ENCODE measurements at regions not wholly inside any gene's neighbourhood (a gene's known extent, or its start where the extent isn't known, plus 50 kb on each side); places are given as distances from the start of the nearest gene placed in this dataset.
A peak's percentile ranks its signal among the peaks of the same experiment; 100 is the strongest.

DNA sequence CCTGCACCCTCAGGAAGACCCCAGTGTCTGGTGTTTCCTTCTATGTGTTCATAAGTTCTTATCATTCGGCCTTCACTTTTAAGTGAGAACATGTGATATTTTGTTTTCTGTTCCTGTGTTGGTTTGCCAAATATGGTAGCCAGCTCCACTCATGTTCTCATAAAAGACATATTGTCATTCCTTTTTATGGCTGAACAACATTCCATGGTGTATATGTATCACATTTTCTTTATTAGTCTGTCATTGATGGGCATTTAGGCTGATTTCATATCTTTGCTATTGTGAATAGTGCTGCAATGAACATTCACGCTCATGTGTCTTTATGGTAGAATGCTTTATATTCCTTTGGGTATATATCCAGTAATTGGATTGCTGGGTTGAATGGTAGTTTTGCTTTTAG, 645.1 kb downstream of the SLC16A7 start:
- no peak for DNase-seq (ENCODE audit: low spot score)

DNA sequence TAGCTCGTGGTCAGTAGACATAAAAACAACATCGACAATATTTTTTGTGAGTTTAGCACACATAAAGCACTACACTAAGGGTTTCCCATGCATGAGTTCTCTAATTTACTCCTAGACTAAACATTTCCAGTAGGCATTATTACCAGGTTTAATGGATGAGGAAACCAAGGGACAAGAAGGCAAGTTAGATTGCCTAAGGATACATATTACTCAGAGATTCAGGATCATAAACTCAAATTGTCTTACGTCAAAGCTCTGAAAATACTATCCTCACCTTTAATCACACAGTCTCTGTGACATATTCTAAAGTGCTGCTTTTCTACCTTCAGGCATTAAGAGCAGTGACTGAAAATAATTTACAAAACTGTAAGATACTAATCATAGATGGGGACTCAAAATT, 655.3 kb downstream of the SLC16A7 start:
- DNase-seq (ENCODE audit: low spot score), result no peak

- no peak for DNase-seq (ENCODE audit: low spot score)
Observed at GRCh38 chr12:60252359-60253096, 656.7 kb downstream of the SLC16A7 start.

DNA sequence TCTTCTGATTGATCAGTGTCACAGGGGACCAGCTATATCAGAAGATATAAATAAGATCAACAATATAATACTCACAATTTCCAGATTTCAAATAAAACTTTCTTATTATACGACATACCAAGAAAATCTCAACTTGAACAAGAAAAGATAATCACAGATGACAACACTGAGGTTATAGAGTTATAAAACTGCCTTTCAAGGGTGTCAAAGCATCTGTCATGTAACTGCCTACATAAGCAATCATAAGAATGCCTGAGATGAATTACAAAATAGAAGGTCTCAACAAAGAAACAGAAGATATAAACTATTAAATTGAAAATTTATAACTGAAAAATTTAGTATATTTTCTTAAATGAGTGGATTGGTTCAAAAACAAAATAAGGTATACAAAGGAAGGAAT, 659.2 kb downstream of the SLC16A7 start:
- DNase-seq (ENCODE audit: low spot score), result no peak

GRCh38 chr12:60257063-60257462, 661.2 kb downstream of the SLC16A7 start:
- peak; percentile 74 for DNase-seq (ENCODE audit: low spot score)

- DNase-seq (ENCODE audit: low spot score), result no peak
Observed at GRCh38 chr12:60259225-60259624, 663.4 kb downstream of the SLC16A7 start.

GRCh38 chr12:60262378-60262777, 666.5 kb downstream of the SLC16A7 start:
- no peak for DNase-seq (ENCODE audit: low spot score)

DNA sequence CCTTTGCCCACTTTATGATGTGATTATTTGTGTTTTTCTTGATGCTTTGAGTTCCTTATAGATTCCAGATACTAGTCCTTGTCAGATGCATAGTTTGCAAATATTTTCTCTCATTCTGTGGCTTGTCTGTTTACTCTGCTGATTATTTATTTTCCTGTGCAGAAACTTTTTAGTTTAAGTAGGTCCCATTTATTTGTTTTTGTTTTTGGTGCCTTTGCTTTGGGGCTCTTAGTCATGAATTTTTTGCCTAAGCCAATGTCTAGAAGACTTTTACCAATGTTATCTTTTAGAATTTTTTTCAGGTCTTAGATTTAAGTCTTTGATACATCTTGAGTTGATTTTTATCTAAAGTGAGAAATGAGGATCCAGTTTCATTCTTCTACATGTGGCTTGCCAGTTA, 667.3 kb downstream of the SLC16A7 start:
- no peak for DNase-seq (ENCODE audit: low spot score)

- no peak for DNase-seq (ENCODE audit: low spot score)
Observed at GRCh38 chr12:60263836-60264493, 668.1 kb downstream of the SLC16A7 start.

DNA sequence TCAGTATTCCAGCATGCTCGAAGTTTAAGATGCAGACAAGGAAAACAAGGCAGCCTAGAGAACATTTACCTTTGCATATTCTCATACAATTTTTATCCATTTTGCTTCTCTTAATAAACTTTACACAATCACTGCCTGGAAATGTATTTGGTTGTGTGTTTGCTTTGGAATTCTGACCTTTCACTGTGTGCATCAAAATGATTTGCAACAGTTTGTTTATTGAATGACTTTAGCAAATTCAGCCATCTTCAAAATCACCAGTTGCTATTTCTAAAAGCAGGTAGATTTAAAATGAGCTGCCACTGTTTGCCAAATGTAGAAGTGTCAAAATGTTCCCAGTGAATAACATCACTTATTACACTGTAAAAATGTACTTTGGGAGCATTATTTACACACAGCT, 669.9 kb downstream of the SLC16A7 start:
- DNase-seq (ENCODE audit: low spot score), result no peak

DNA sequence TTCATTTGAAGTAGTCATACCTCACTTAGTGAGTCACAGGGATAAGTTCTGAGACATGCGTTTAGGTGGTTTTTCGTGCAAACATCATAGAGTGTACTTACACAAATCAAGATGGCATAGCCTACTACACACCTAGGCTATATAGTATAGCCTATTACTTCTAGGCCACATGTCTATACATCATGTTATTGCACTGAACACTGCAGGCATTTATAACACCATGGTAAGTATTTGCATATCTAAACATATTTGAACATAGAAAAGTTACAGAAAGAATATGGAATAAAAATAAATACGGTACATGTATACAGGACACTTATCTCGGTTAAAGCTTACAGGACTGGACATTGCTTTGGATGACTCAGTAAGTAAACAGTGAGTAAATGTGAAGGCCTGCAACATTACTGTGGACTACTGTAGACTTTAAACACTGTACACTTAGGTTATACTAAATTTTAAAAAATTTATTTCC, 670.6 kb downstream of the SLC16A7 start:
- DNase-seq (ENCODE audit: low spot score), result peak; percentile 49

DNA sequence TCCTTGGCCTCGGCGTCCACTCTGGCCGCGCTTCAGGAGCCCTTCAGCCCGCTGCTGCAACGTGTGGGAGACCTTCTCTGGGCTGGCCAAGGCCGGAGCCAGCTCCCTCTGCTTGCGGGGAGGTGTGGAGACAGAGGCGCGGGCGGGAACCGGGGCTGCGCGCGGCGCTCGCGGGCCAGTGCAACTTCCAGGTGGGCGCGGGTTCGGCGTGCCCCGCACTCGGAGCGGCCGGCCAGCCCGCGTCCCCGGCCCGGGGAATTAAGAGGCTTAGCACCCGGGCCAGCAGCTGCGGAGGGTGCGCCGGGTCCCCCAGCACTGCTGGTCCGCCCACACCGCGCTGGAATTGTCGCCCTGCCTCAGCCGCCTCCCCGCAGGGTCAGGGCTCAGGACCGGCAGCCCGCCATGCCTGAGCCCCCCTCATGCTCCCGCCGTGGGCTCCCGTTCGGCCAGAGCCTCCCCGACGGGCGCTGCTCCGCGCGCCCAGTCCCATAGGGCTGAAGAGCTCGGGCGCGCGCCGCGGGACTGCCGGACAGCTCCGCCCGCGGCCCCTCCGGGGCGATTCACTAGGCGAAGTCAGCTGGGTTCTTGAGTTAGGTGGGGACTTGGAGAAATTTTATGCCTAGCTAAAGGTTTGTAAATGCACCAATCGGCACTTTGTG, 673.9 kb downstream of the SLC16A7 start:
- DNase-seq (ENCODE audit: low spot score), result no peak

- DNase-seq (ENCODE audit: low spot score), result no peak
Observed at GRCh38 chr12:60271816-60272215, 676.0 kb downstream of the SLC16A7 start.

DNA sequence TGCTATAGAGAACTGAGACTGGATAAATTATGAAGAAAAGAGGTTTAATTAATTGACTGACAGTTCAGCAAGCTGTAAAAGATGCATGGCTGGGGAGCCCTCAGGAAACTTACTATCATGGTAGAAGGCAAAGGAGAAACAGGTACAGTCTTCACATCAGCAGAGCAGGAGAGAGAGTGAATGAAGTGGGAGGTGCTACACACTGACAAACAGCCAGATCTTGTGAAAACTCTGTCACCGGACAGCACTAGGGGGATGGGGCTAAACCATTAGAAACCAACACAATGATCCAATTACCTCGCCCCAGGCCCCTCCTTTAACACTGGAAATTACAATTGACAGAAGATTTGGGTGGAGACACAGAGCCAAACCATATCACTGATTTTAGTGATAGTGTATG, 682.4 kb downstream of the SLC16A7 start:
- DNase-seq (ENCODE audit: low spot score), result no peak

DNA sequence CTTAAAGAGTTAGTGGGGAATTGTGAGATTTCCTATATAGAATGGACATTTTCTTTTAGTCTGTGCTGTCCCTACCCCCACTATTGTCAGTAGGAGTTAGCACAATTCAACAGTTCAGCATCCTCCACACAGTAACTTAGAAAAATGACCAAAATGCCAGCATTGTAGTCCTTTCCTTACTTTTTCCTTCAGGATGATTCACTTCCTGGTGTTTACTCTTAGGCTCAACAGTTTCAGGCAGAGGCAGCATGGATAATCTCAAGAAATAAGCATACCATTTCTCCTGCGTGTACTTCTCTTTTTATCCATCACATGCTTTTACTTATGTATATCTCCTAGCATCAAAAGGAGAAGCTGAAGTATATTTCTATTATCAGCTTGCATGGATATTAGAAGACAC, 683.4 kb downstream of the SLC16A7 start:
- no peak for DNase-seq (ENCODE audit: low spot score)

- DNase-seq (ENCODE audit: low spot score), result no peak
Observed at GRCh38 chr12:60281522-60281921, 685.7 kb downstream of the SLC16A7 start.

GRCh38 chr12:60290532-60290931, 694.7 kb downstream of the SLC16A7 start:
- DNase-seq (ENCODE audit: low spot score), result no peak

DNA sequence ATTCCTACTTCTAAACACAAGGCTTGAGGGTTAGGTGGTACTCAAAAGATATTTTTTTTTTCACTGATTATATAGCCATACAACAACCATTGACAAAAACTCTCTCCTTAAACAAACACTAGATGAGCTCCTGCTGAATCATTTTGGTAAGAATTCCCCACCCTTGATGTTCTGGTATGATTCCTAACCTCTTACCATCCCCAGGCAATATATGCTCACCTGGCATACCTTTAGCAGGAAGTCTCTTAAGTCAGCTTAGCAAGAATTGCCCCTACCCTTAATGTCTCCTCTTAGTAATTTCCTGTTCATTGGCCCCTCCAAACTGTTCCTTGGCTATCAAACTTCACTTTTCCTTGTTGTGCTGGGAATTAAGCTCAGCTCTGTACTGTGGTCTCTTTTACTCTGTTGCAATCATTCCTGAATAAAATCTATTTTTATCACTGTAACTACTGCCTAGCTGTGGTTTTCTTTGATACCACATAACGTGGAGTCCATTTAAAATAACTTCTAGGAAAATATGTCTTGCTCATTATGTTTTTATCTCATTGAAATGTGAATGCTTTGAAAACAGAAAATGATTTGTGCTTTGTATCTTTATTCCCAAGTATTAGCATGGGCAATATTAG, 712.6 kb downstream of the SLC16A7 start:
- peak; percentile 51 for DNase-seq (ENCODE audit: low spot score)

DNA sequence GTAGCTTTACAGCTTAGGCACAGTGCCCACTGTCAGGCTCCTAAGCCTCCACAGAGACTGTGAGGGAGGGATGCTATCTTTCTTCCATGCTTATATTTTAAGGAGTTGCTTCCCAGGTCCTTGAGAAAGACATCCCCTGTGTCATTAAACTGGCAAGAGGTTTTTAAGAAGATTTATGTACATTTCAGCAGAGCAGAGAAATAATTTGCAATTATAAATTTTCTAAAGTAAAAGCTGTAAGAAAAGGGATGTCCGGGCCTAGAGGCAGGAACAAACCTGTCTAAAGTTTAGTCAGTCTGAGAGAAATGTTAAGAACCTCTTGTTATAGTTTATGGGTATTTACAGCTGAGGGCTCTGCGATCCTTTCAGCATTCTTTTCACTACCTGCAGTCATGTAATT, 716.1 kb downstream of the SLC16A7 start:
- DNase-seq (ENCODE audit: low spot score), result no peak

DNA sequence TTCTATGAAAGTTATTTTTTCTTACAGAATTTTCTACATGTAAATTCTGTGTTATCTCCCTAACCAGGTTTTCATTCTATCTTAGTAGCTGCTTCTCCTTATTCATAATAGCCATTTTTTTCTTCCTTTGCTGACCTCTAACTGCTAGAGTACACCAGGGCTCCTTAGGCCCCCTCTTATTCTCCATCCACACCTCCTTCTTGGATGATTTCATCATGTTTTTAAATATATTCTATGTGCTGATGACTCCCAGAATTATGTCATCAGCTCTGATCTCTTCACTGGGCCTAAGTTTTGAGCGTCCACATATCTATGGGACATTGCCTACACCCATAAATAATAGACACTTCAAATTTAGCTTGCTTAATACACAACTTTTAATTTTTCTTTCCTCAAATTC, 721.5 kb downstream of the SLC16A7 start:
- no peak for DNase-seq (ENCODE audit: low spot score)

GRCh38 chr12:60324746-60325145, 728.9 kb downstream of the SLC16A7 start:
- no peak for DNase-seq (ENCODE audit: low spot score)

GRCh38 chr12:60333461-60333860, 737.6 kb downstream of the SLC16A7 start:
- no peak for DNase-seq (ENCODE audit: low spot score)

- DNase-seq (ENCODE audit: low spot score), result peak; percentile 59
Observed at GRCh38 chr12:60335745-60336144, 739.9 kb downstream of the SLC16A7 start.

Measured in kidney tubule cell (primary cell).